ENCODE measurements at regions not wholly inside any gene's neighbourhood (a gene's known extent, or its start where the extent isn't known, plus 50 kb on each side); places are given as distances from the start of the nearest gene placed in this dataset.

- no peak for TF ChIP-seq CEBPB (IDR thresholded peaks at IDR 0.05)
- no peak for TF ChIP-seq CTCF (IDR thresholded peaks at IDR 0.05)
- no peak for TF ChIP-seq MAX (IDR thresholded peaks at IDR 0.05)
- TF ChIP-seq KDM1A (IDR thresholded peaks at IDR 0.05; ENCODE audit: low read depth), result no peak
- TF ChIP-seq KDM5A (IDR thresholded peaks at IDR 0.05), result no peak
- TF ChIP-seq SMC3 (IDR thresholded peaks at IDR 0.05), result no peak
- no peak for TF ChIP-seq JUN (IDR thresholded peaks at IDR 0.05)
- no peak for TF ChIP-seq NPAS2 (CRISPR knock-in tag; IDR thresholded peaks at IDR 0.05; ENCODE audit: borderline replicate concordance)
- no peak for TF ChIP-seq BHLHE40 (IDR thresholded peaks at IDR 0.05; ENCODE audit: low read depth, low read length)
- TF ChIP-seq CBX8 (IDR thresholded peaks at IDR 0.05), result no peak
- no peak for TF ChIP-seq EP300 (IDR thresholded peaks at IDR 0.05)
Observed at GRCh38 chr13:90389537-90389936, 958.0 kb upstream of the MIR17HG start.
